HEK293 (cell line): ENCODE measurements at regions not wholly inside any gene's neighbourhood (a gene's known extent, or its start where the extent isn't known, plus 50 kb on each side); places are given as distances from the start of the nearest gene placed in this dataset.
"Not testable (repeated sequence)": the region's sequence is repeated elsewhere in the genome, so short reads cannot be mapped to it uniquely, and the experiment has no call there.

Experiments used
- CTCF ChIA-PET: fragments of 350-600 bp; formaldehyde crosslinking; extraction: SDS; loops from one replicate; lab custom pipeline; 2021; ENCODE audit warnings: antibody characterized with exemption; lab: Yijun Ruan, JAX
- POLR2A ChIA-PET: fragments of 300-600 bp; formaldehyde crosslinking; extraction: SDS; loops from one replicate; lab custom pipeline; 2020; ENCODE audit warnings: antibody characterized with exemption, inconsistent platforms; lab: Yijun Ruan, JAX
- H3K27ac ChIP-seq: fragments of 200-500 bp; sonication (Bioruptor generic); 2 replicates; pipeline ENCODE4 v1.5.1; 2014; ENCODE audit warnings: low read depth, low read length, control low read depth, inconsistent platforms; ENCODE audit errors: extremely low read depth
- H3K36me3 ChIP-seq, 2 experiments: fragments of 200-500 bp in 1 of 2; sonication (Bioruptor generic) in 1 of 2; 1 replicate in 1 of 2; 2 replicates in 1 of 2; pipeline ENCODE4 v1.5.1; 2014 to 2017; ENCODE audit warnings: inconsistent platforms in 2 of 2, low read length in 2 of 2; ENCODE audit not compliant: control insufficient read depth in 2 of 2, insufficient read depth in 1 of 2
- H3K4me1 ChIP-seq: fragments of 200-500 bp; sonication (Bioruptor generic); 2 replicates; pipeline ENCODE4 v1.5.1; 2014; ENCODE audit warnings: mild to moderate bottlenecking, low read length, inconsistent platforms; ENCODE audit not compliant: control insufficient read depth, insufficient read depth
- H3K4me3 ChIP-seq: 2 replicates; pipeline ENCODE4 v1.5.1; 2011; ENCODE audit warnings: low read depth, mild to moderate bottlenecking, control low read depth, low read length, moderate library complexity
- H3K9me3 ChIP-seq: fragments of 200-500 bp; sonication (Bioruptor generic); 2 replicates; pipeline ENCODE4 v1.5.1; 2014; ENCODE audit warnings: low read depth, low read length, inconsistent platforms; ENCODE audit not compliant: control insufficient read depth, insufficient read depth
- GLI2 ChIP-seq: fragments of 450-650 bp; formaldehyde crosslinking; IDR thresholded peaks from 2 replicates; pipeline ENCODE4; 2017; ENCODE audit warnings: missing biosample characterization, missing genetic modification characterization, low read depth, borderline replicate concordance
- GLIS1 ChIP-seq: fragments of 450-650 bp; formaldehyde crosslinking; IDR thresholded peaks from 2 replicates; pipeline ENCODE4 v1.5.1; 2016; ENCODE audit warnings: missing biosample characterization, missing genetic modification characterization
- IKZF3 ChIP-seq: fragments of 450-650 bp; IDR thresholded peaks from 2 replicates; pipeline ENCODE4 v1.5.0; 2018; ENCODE audit warnings: missing biosample characterization, mild to moderate bottlenecking, missing genetic modification characterization, moderate library complexity
- KLF1 ChIP-seq: fragments of 450-650 bp; formaldehyde crosslinking; IDR thresholded peaks from 2 replicates; pipeline ENCODE4 v1.5.1; 2016; ENCODE audit warnings: missing biosample characterization, missing genetic modification characterization
- SP2 ChIP-seq: fragments of 450-650 bp; formaldehyde crosslinking; IDR thresholded peaks from 2 replicates; pipeline ENCODE4 v1.5.1; 2016; ENCODE audit warnings: missing biosample characterization, missing genetic modification characterization
- ZNF221 ChIP-seq: fragments of 450-650 bp; formaldehyde crosslinking; IDR thresholded peaks from 2 replicates; pipeline ENCODE4 v1.5.1; 2017; ENCODE audit warnings: missing biosample characterization, missing genetic modification characterization, borderline replicate concordance
- ZNF239 ChIP-seq: fragments of 450-650 bp; formaldehyde crosslinking; IDR thresholded peaks from 2 replicates; pipeline ENCODE4 v1.5.1; 2016; ENCODE audit warnings: missing biosample characterization, missing genetic modification characterization
- ZNF248 ChIP-seq: fragments of 450-650 bp; formaldehyde crosslinking; IDR thresholded peaks from 2 replicates; pipeline ENCODE4 v1.5.1; 2017; ENCODE audit warnings: missing biosample characterization, missing genetic modification characterization
- ZNF521 ChIP-seq: fragments of 450-650 bp; formaldehyde crosslinking; IDR thresholded peaks from 2 replicates; pipeline ENCODE4 v1.5.1; 2017; ENCODE audit warnings: missing biosample characterization, mild to moderate bottlenecking, missing genetic modification characterization
- ZNF544 ChIP-seq: fragments of 450-650 bp; formaldehyde crosslinking; IDR thresholded peaks from 2 replicates; pipeline ENCODE4 v1.5.0; 2017; ENCODE audit warnings: missing biosample characterization, missing genetic modification characterization
- ZNF624 ChIP-seq: fragments of 450-650 bp; formaldehyde crosslinking; IDR thresholded peaks from 2 replicates; pipeline ENCODE4 v1.5.1; 2017; ENCODE audit warnings: missing biosample characterization, missing genetic modification characterization
- ZNF830 ChIP-seq: fragments of 450-650 bp; IDR thresholded peaks from 2 replicates; pipeline ENCODE4 v1.5.0; 2018; ENCODE audit warnings: missing biosample characterization, missing genetic modification characterization, low read depth, mild to moderate bottlenecking, moderate library complexity
- TF ChIP-seq, protein P1 (sequence below): fragments of 450-650 bp; formaldehyde crosslinking; IDR thresholded peaks from 2 replicates; pipeline ENCODE4 v1.5.1; 2016; ENCODE audit warnings: missing biosample characterization, missing genetic modification characterization
- TF ChIP-seq, protein P2 (sequence below): fragments of 450-650 bp; formaldehyde crosslinking; IDR thresholded peaks from 2 replicates; pipeline ENCODE4 v1.5.1; 2017; ENCODE audit warnings: missing biosample characterization, missing genetic modification characterization
- TF ChIP-seq, protein P3 (sequence below): fragments of 450-650 bp; formaldehyde crosslinking; IDR thresholded peaks from 2 replicates; pipeline ENCODE4 v1.5.1; 2017; ENCODE audit warnings: missing biosample characterization, mild to moderate bottlenecking, missing genetic modification characterization, moderate library complexity
- TF ChIP-seq, protein P4 (sequence below): fragments of 450-650 bp; formaldehyde crosslinking; IDR thresholded peaks from 2 replicates; pipeline ENCODE4 v1.5.1; 2016; ENCODE audit warnings: missing biosample characterization, missing genetic modification characterization

DNA sequence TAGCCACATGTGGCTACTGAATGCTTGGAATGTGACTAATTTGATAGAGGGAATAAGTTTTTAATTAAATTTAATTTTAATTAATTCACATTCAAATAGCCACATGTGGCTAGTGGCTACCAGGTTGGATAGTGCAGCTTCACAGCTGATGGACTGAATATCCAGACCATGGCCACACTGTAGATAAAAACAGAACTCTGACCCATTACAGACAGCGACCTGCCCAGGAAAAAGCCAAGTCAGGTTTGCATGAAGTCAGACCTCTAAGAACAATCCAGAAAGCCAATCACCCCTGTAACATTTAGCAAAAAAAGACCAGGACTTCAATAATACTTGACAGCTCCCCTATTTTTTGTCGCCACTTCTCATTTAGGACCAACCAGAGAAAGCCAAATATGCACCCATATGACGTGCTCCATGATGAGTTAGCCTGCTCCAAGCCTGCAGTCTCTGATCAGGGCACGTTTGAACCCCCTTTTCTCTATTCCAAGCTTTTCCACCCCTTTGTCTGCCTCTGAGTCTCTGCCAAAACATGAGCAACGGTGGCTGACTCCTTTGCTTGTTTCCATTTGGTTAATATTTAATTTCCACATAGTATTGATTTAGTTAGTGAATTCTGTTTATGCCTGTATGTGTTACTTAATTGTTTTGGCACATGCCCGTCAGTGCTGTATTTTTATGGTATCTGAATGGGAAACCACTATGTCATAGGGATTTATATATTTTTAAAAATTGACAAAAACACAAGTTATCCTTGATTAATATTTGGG, 636.3 kb downstream of the UTRN start (continued):
- TF ChIP-seq KLF1 (tag by site-specific recombination) = no peak

DNA sequence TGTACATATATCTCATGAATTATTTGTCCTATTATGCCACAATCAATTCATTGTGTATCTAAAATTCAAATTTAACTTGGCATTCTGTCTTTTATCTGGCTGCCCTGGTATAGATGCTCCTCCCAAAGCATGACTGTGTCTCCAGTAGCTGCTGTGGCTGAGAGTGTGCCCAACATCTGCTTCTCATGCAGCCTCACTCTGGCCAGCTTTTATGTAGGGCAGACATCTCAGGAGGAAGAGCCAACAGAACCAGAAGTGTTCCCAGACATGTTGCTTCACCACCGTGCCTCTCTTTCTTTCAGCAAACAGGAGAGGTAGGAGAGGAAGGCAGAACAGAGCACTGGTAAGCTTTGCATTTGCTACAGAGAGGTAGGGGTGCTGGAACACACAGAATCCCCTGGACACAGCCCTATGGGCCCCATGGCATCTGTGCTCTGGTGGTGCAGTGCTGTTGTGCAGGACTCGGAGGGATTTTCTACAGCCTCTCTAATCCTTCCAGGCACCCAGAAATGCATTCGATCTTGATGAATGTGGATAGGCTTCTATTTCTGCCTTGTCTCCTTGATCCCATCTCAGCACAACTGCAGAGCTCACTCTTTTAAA, 637.1 kb downstream of the UTRN start:
- H3K36me3 ChIP-seq = no peaks in the 10 kb centered on the region
- POLR2A ChIA-PET = no interaction called here
- TF ChIP-seq, protein P1, sequence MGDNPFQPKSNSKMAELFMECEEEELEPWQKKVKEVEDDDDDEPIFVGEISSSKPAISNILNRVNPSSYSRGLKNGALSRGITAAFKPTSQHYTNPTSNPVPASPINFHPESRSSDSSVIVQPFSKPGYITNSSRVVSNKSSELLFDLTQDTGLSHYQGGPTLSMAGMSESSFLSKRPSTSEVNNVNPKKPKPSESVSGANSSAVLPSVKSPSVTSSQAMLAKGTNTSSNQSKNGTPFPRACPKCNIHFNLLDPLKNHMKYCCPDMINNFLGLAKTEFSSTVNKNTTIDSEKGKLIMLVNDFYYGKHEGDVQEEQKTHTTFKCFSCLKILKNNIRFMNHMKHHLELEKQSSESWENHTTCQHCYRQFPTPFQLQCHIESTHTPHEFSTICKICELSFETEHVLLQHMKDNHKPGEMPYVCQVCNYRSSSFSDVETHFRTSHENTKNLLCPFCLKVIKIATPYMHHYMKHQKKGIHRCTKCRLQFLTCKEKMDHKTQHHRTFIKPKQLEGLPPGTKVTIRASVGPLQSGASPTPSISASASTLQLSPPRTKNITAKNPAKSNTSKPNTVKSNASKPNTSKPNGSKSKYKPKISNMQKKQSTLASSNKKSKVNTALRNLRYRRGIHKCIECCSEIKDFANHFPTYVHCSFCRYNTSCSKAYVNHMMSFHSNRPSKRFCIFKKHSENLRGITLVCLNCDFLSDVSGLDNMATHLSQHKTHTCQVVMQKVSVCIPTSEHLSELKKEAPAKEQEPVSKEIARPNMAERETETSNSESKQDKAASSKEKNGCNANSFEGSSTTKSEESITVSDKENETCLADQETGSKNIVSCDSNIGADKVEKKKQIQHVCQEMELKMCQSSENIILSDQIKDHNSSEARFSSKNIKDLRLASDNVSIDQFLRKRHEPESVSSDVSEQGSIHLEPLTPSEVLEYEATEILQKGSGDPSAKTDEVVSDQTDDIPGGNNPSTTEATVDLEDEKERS (tag by site-specific recombination) = no peak
- TF ChIP-seq ZNF624 (tag by site-specific recombination) = no peak
- TF ChIP-seq ZNF544 = no peak
- TF ChIP-seq GLI2 (tag by site-specific recombination) = no peak
- TF ChIP-seq, protein P2, sequence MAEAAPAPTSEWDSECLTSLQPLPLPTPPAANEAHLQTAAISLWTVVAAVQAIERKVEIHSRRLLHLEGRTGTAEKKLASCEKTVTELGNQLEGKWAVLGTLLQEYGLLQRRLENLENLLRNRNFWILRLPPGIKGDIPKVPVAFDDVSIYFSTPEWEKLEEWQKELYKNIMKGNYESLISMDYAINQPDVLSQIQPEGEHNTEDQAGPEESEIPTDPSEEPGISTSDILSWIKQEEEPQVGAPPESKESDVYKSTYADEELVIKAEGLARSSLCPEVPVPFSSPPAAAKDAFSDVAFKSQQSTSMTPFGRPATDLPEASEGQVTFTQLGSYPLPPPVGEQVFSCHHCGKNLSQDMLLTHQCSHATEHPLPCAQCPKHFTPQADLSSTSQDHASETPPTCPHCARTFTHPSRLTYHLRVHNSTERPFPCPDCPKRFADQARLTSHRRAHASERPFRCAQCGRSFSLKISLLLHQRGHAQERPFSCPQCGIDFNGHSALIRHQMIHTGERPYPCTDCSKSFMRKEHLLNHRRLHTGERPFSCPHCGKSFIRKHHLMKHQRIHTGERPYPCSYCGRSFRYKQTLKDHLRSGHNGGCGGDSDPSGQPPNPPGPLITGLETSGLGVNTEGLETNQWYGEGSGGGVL (tag by site-specific recombination) = no peak
- TF ChIP-seq ZNF521 (tag by site-specific recombination) = no peak
- TF ChIP-seq IKZF3 (tag by site-specific recombination) = no peak
- TF ChIP-seq, protein P3, sequence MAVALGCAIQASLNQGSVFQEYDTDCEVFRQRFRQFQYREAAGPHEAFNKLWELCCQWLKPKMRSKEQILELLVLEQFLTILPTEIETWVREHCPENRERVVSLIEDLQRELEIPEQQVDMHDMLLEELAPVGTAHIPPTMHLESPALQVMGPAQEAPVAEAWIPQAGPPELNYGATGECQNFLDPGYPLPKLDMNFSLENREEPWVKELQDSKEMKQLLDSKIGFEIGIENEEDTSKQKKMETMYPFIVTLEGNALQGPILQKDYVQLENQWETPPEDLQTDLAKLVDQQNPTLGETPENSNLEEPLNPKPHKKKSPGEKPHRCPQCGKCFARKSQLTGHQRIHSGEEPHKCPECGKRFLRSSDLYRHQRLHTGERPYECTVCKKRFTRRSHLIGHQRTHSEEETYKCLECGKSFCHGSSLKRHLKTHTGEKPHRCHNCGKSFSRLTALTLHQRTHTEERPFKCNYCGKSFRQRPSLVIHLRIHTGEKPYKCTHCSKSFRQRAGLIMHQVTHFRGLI = no peak
- TF ChIP-seq ZNF248 (tag by site-specific recombination) = no peak
- TF ChIP-seq, protein P4, sequence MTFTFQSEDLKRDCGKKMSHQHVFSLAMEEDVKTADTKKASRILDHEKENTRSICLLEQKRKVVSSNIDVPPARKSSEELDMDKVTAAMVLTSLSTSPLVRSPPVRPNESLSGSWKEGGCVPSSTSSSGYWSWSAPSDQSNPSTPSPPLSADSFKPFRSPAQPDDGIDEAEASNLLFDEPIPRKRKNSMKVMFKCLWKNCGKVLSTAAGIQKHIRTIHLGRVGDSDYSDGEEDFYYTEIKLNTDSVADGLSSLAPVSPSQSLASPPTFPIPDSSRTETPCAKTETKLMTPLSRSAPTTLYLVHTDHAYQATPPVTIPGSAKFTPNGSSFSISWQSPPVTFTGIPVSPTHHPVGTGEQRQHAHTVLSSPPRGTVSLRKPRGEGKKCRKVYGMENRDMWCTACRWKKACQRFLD = no peak
- TF ChIP-seq ZNF239 (tag by site-specific recombination) = no peak
- no peak for TF ChIP-seq SP2 (tag by site-specific recombination)
- no peak for TF ChIP-seq GLIS1 (tag by site-specific recombination)
- TF ChIP-seq ZNF830 (tag by site-specific recombination) = no peak
- no peak for TF ChIP-seq ZNF221 (tag by site-specific recombination)

DNA sequence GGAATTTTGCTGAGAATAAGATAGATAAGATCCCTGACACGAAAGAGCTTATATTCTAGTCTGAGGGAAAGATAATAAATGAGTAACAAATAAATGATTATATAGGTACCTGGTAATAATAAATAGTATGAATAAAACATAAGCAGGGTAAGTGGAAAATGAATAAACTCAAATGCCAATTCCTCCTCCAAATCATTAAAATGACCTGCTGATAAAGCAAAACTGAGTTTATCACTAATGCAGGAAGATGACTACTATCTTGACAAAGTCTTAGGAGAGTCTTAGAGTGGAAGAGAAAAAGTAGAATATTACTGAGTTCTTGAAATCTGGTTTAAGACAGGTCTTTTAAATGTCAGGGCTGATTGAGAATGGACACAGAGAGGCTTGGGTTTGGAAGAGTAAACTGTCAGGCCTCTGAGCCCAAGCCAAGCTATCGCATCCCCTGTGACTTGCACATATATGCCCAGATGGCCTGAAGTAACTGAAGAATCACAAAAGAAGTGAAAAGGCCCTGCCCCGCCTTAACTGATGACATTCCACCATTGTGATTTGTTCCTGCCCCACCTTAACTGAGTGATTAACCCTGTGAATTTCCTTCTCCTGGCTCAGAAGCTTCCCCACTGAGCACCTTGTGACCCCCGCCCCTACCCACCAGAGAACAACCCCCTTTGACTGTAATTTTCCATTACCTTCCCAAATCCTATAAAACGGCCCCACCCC, 637.8 kb downstream of the UTRN start:
- H3K4me1 ChIP-seq, CTCF ChIA-PET, H3K4me3 ChIP-seq, H3K27ac ChIP-seq, POLR2A ChIA-PET, H3K36me3 ChIP-seq, H3K9me3 ChIP-seq: not testable (repeated sequence)

More for the DNA sequence above, 637.1 kb downstream of the UTRN start:
- H3K9me3 ChIP-seq = no peaks in the 10 kb centered on the region
- CTCF ChIA-PET = interaction anchor here (0.6 kb wide), 1 partner anchor 92 kb away, joined by 3 read pairs; no protein-coding TSS in a partner anchor
- H3K27ac ChIP-seq = no peak overlapping the region
- no peaks in the 10 kb centered on the region for H3K4me1 ChIP-seq
- no peak overlapping the region for H3K4me3 ChIP-seq

DNA sequence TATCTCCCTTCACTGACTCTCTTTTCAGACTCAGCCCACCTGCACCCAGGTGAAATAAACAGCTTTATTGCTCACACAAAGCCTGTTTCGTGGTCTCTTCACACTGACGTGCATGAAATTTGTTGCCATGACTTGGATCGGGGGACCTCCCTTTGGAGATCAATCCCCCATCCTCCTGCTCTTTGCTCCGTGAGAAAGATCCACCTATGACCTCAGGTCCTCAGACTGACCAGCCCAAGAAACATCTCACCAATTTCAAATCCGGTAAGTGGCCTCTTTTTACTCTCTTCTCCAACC, 638.3 kb downstream of the UTRN start:
- H3K4me3 ChIP-seq, H3K27ac ChIP-seq, H3K9me3 ChIP-seq, H3K4me1 ChIP-seq, H3K36me3 ChIP-seq, POLR2A ChIA-PET, CTCF ChIA-PET: not testable (repeated sequence)
